Inflammatory macrophage (primary cell): ENCODE measurements at regions not wholly inside any gene's neighbourhood (a gene's known extent, or its start where the extent isn't known, plus 50 kb on each side); places are given as distances from the start of the nearest gene placed in this dataset.
A peak's percentile ranks its signal among the peaks of the same experiment; 100 is the strongest.
"Not testable (repeated sequence)": the region's sequence is repeated elsewhere in the genome, so short reads cannot be mapped to it uniquely, and the experiment has no call there.

Experiments used
- DNase-seq, 2 donors: peaks; one replicate each; pipeline ENCODE4 v3.0.0-alpha.2; 2020 to 2022

GRCh38 chr20:39961637-39962244 lies 727.3 kb downstream of the MAFB start:
- DNase-seq, result no peak

DNA sequence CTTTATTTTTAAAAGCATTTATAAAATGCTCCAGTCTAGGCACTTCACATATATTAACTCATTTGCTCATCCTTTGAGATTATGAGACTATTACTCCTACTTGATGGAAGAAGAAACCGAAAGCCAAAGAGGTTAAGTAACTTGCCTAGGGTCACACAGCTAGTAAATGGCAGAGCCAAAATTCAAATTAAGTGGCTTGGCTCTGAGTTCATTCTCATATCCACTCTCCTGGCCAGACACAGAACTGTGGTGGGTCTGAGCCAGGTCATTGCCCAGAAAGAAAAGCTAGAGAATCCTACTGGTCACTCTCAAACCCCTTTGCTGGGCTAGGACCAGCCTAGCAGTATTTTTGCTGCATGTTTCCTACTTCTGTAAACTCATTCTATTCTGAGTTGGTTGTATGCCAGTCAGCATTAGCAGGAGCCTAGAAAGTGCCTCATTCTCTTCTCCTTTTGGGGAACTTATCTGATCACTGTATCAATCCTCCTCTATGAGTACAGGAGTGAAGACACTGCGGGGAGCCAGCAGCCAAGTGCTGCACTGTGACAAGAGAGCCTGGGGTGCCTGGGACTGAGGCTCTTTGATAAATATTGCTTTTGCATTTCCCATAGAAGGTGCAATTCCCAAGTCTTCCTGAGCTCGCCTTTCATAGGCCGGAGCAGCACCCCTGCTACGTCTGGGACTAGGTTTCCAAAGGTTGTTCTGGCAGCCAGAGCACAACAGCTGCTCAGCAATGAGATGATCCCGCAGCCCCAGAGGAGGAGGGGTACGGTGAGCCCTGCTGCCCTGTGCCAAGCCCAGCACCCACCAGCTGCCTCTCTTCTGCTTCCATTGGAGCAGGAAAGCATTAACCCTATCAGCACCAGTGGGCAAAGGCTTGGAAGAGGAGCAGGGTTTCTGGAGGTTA lies 728.3 kb downstream of the MAFB start:
- no peak for DNase-seq

- DNase-seq, result not testable (repeated sequence)
Measured at GRCh38 chr20:39957911-39958310, 731.1 kb downstream of the MAFB start.

GRCh38 chr20:39954621-39955020 lies 734.4 kb downstream of the MAFB start:
- no peak for DNase-seq

GRCh38 chr20:39946931-39947330 lies 742.1 kb downstream of the MAFB start:
- DNase-seq, result no peak

GRCh38 chr20:39946053-39946810 lies 742.8 kb downstream of the MAFB start:
- DNase-seq, result no peak

GRCh38 chr20:39944861-39945260 lies 744.2 kb downstream of the MAFB start:
- no peak for DNase-seq

DNA sequence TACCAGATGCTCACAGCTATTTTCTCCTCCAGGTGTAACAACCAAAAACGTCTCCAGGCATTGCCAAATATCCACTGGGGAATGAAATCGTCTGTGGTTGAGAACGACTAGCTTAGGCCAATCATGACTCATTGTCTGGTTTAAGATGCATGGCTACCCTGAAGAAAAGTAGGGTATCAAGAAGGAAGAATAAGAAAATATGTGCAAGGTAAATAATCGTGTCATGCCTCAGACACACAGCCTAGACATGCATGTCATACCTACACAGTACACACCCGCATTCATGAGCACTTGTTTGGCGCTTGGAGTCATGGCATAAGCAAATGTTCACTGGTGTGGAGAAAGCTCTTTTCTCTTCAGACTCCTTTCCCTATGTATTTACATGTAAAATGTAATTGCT lies 745.7 kb downstream of the MAFB start:
- DNase-seq, result no peak

GRCh38 chr20:39941245-39941644 lies 747.8 kb downstream of the MAFB start:
- DNase-seq, result peak; percentile 10 to 44

GRCh38 chr20:39939241-39939865 lies 749.7 kb downstream of the MAFB start:
- DNase-seq, result peak in 1 of 2 donors; percentile 17

DNA sequence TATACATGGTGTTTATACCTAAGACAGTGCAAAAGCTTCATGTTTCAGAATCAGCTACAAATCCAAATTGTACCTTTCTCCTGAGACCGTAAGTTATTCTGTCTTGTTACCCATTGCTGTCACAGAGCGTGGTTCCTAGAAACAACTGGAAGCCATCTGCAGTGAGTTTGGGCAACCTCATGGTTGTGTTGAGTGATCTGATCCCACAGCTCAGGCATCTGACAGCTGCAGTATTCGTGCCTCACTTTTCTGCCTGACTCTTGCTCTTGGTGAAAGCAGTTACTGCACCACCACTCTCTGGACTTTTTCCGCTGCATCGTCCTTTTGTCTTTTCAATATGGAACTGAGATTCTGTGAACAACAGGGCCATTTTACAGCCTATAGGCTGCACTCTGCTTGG lies 752.6 kb downstream of the MAFB start:
- DNase-seq, result no peak

DNA sequence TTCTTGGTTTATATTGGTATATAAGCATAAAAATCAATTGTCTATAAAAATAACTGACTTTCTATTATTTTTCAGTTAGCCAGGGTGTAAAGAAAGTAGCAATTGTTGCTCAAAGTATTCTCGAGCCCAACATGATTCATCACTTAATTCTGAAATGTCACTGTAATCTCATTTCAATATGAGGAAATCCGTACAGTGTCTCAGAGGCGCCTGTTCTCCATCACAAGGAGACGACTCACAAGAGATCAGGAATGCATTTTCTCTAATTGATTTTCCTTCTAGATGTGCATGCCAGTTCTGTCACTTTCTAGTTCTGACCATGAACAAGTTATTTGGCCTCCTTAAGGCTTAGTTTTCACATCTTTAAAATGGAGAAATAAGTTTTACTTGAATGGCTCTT lies 753.1 kb downstream of the MAFB start:
- peak; percentile 6 to 27 for DNase-seq

- no peak for DNase-seq
Measured at GRCh38 chr20:39916236-39916765, 772.7 kb downstream of the MAFB start.

DNA sequence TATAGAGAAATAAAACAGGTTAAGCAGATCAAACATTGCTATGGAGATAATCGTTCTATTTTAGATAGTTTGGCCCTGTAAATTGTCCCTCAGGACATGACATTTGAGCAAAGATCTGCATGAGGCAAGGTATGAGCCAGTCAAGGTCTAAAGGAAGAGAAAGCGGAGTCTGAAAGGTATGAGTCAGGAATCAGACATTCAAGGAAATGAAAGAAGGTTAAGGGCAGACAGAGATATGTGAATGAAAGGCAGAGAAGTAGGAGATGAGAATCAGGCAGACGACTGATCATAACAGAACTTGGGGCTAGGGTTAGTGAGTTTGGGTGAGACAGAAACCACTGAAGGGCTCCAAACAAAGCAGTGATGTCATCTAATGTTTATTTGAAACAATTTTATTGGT lies 775.8 kb downstream of the MAFB start:
- no peak for DNase-seq

DNA sequence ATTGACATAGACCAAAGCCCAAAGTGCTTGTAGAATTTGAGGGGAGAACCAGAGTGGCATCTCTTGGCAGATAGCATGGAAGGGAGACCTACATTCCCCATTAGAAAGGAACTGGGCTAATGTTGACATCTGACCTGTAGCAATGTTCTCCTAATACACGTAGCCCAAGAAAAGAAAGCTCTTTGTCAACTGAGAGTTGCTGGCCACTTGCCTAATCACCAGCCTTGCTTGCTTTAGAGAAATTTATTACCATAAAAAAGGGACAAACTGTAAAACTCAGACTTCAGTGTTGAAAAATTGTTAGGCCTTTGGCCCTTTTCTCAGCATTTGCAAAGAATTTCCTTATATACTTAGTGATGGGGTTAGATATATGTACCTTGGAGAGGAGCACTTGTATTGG lies 777.5 kb downstream of the MAFB start:
- no peak for DNase-seq

GRCh38 chr20:39910536-39910935 lies 778.5 kb downstream of the MAFB start:
- no peak for DNase-seq

- DNase-seq, result peak; percentile 92 to 94
Measured at GRCh38 chr20:39909447-39909846, 779.6 kb downstream of the MAFB start.

DNA sequence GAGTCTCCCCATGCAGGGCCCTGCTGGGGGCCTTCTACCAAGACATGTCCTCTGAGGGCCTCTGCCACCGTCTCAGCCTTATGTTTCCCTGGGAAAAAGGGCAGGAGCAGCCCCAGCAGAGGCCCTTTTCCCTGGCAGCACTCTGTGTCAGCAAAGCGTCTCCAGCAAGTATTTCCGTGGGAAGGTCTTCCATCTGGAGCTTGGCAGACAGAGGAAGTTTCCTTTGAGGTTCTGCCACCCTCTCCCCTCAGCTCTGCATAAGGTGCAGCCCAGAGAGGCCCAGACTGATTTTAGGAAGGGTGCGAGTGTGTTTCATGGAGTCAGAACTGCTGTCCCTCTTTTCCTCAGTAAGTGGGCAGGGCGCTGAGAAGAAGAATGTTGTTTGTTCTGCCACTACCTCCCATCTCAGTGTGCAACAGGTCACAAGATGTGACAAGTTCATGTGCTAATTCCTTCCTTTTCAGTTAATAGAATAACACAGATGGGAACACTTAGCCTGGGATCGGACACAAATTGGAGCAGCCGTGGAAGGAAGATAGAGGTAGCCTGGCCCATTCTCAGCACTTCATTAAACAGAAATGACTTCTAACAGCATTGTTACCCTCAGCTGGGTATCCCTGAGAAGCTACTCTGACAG lies 784.4 kb downstream of the MAFB start:
- no peak for DNase-seq

DNA sequence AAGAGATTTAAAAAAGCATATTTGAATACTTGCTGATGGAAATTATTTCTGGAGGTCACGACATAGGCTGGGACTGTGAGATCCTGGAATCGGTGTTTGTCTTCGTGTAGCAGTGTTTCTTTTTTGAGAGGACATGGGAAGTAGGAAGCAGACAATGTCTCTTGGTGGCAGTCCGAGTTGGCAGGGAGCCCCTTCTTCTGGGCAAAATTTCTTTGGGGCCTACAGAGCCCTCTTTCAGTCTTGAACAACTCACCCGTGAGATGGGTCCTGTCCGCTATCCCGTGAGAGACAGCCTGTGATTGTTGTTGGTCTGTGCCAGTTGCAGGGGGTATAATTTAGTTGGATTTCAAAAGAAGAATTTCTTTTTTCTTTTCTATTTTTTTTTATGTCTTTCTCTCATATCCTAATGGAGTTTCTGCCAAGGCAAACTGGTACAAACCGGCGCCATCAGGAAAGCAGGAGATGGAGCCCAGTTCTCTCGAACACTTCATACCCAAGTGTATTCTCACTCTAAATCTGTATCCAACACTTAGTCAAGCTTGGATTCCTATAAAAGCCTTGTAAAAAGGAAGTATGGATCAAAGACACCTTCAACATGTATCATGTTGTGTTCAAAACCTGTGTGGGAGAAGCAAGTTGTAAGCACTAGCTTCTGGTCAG lies 785.1 kb downstream of the MAFB start:
- no peak for DNase-seq

GRCh38 chr20:39899881-39900280 lies 789.2 kb downstream of the MAFB start:
- DNase-seq, result no peak

DNA sequence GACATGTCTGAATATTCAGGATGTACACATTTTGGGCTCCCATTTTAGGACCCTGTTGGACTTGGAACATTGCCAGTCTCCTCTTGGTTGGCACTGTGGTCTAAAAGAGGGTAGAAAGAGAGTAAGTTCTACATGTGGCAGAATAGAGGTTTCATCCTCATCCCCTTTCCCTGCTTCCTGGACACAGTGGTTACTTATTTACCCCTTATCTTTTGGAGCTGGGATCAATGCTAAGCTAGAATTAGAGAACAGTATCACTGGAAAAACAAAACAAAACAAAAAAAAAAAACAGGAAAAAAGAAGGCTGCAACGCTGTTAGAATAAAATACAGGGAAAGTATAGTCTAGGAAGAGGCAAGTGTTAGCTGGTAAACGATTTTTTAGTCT lies 790.6 kb downstream of the MAFB start:
- DNase-seq, result no peak
